ENCODE measurements at regions not wholly inside any gene's neighbourhood (a gene's known extent, or its start where the extent isn't known, plus 50 kb on each side); places are given as distances from the start of the nearest gene placed in this dataset.
"Not testable (repeated sequence)": the region's sequence is repeated elsewhere in the genome, so short reads cannot be mapped to it uniquely, and the experiment has no call there.

- no peak for DNase-seq
Observed at GRCh38 chr2:215644233-215644897, 208.5 kb upstream of the FN1 start.

DNA sequence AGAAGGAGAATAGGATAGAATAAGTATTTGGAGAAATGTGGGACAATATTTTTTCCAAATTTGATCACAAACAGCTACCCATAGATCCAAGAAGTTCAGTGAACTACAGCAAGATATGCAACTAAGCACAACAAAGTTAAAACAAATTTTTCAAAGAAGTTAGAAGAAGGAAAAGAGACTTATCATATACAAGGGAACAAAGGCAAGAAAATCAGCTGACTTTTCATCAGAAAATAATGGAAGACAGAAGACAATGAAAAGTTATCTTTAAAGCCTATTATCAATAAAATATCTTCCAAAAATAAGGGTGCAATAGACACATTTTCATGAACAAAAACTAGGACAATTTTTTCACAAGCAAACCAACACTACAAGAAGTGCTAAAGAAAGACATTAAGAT is 202.8 kb upstream of the FN1 start:
- DNase-seq: no peak

- DNase-seq: no peak
Observed at GRCh38 chr2:215637651-215638050, 201.8 kb upstream of the FN1 start.

DNA sequence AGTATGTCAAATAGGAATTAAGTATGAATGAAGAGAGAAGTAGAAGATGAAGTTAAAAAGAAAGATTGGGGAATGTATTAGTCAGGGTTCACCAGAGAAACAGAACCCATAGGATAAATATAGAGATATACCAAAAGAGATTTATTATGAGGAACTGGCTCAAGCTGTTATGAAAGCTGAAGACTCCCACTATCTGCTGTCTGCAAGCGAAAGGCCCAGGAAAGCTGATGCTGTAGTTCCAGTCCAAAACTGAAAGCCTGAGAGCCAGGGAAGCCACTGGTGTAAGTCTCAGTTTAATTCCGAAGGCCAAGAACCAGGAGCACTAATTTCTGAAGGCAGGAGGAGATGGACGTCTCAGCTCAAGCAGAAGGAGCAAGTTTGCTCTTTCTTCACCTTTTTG is 200.9 kb upstream of the FN1 start:
- no peak for DNase-seq

DNA sequence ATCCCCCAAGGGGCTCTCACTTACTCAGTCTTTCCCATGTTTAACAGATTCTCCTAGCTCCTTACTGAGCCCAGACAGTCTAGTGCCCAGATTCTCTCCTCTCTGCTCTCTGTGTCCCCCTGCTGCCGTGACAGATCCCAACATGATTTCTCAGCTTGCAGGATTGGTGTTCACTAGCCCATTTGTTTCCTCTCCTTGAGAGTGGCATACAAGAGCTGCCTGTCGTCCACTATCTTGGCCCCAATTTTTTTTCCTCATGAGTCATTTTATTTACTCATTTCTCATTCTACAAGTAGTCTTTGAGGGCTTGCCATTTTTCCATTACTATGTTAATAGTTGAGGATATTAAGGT is 199.9 kb upstream of the FN1 start:
- DNase-seq: no peak

- DNase-seq: no peak
Observed at GRCh38 chr2:215635071-215635787, 199.4 kb upstream of the FN1 start.

GRCh38 chr2:215633360-215633759 is 197.5 kb upstream of the FN1 start:
- DNase-seq: no peak

DNA sequence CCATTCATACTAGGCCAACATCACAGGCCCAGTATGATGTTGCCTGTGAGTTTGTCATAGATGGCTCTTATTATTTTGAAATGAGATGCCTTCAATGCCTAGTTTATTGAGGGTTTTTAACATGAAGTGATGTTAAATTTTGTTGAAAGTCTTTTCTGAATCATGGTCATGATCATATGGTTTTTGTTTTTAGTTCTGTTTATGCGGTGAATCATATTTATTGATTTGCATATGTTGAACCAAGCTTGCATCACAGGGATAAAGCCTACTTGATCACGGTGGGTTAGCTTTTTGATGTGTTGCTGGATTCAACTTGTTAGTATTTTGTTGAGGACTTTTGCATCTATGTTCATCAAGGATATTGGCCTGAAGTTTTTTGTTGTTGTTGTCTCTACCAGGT is 195.8 kb upstream of the FN1 start:
- DNase-seq: no peak

DNA sequence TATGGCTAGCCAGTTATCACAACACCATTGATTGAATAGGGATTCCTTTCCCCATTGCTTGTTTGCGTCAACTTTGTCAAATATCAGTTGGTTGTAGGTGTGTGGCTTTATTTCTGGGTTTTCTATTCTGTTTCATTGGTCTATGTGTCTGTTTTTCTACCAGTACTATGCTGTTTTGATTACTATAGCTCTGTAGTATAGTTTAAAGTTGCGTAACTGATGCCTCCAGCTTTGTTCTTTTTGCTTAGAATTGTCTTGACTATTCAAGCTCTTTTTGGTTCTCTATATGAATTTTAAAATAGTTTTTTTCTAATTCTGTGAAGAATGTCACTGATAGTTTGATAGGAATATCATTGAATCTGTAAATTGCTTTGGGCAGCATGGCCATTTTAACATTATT is 194.9 kb upstream of the FN1 start:
- DNase-seq: not testable (repeated sequence)

- no peak for DNase-seq
Observed at GRCh38 chr2:215627771-215628170, 191.9 kb upstream of the FN1 start.

DNA sequence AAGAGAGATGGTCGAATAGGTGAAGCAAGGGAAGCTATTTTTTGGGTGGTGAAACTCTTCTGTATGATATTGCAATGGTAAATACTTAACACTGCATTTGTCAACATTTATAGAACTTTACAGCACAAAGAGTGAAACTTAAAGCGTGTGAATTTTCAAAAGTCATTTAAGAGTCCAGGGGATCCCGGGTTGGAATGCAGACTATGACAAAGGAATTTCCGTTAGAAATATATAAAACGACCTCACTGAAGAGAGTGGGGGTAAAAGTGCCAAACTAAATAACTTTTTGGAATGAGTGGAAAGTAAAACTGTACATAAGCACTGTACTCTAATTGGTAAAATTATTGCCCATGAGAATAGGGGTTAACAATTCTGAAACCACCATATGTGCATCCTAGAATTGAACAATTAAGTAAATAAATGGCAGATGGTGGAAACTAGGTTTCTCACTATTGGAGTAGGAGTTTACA is 191.0 kb upstream of the FN1 start:
- peak in 1 of 2 experiments; percentile 62 for DNase-seq

DNA sequence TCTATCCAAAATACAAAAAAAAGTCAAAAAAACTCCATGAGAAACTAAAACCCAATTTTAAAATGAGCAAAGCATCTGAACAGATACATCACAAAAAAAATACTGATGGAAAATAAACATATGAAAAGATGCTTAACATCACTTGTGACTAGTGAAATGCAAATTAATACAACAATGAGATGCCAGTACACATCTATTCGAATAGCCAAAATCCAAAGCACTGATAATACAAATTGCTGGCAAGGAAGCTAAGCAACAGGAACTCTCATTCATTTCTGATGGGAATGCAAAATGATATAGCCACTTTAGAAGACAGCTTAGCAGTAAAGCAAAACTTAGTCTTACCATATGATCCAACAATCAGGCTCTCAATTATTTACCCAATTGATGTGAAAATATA is 190.2 kb upstream of the FN1 start:
- no peak for DNase-seq

GRCh38 chr2:215625207-215625606 is 189.3 kb upstream of the FN1 start:
- DNase-seq: no peak

DNA sequence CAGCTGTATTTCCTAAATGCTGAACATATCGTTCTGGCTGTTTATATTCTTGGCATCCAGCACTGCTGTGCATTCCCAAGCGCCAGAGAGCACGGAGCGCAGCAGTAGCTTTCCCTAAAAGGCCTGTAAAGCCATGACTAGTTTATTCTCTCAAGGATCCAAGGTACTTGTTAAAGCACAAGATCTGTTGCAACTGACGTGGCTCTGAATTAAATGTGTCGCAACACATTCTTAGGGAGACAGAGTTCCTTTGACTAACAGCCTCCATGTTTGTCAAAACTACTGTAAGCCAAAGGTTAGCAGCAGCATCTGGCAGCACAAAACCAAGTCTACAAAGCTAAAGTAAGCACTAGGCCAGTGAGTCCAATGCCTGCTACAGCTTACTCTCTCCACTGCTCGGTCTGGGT is 188.6 kb upstream of the FN1 start:
- DNase-seq: peak in 1 of 2 experiments; percentile 14

DNA sequence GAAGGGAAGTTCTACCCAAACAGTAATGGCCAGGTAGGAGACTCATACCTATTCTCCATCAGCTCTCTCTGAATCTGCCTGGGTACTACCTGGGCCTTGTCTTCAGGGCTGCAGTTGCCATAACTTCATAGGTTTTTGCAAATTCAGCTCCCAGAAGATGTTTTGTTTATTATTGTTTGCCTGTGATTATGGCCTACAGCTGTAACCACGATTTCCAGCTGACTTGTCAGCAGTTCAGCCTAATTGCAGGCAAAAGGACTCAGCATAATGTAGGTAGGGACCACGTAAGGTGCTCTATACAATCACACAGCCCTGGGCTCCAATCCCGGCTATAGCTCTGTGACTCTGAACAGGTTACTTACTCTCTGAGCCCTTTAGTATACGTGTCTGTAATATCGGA is 187.0 kb upstream of the FN1 start:
- DNase-seq: no peak

GRCh38 chr2:215621381-215621780 is 185.5 kb upstream of the FN1 start:
- DNase-seq: no peak

DNA sequence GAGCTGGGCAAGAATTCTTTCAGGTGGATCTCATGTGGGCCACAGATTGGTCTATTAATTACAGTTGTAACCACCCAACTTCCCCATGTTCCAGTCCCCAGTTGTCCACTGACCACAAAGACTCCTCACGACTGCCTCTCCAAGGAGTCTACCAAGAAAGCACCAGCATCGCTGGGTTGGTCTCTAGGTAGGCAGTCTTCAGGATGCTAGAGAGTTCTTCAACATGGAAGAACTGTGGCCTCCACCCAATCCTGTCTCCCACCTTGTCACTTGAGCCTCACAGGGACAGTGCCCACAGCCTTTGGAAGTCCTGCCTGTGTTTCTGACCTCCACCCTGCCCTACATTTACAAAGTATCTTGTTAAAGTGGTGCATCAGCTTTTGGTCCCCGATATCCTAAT is 184.7 kb upstream of the FN1 start:
- no peak for DNase-seq

DNA sequence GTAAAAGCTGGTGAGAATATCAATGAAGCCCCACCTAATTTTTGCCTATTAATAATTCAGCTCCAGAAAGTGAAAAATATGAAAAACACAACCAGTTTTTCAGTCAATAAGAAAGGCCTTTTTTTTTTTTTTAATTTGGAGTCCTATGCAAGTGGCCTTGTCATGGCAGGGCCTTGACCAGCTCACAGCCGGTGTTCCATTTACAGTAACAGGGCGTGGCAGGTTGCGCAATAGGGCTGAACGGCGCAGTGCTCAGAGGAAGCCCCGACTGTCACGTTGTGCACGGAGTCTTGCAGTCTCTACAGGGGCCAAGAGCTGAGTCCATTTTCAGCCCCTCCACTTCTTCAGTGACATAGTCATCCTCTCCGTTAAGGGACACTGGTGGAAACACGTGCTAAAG is 184.1 kb upstream of the FN1 start:
- DNase-seq: no peak

DNA sequence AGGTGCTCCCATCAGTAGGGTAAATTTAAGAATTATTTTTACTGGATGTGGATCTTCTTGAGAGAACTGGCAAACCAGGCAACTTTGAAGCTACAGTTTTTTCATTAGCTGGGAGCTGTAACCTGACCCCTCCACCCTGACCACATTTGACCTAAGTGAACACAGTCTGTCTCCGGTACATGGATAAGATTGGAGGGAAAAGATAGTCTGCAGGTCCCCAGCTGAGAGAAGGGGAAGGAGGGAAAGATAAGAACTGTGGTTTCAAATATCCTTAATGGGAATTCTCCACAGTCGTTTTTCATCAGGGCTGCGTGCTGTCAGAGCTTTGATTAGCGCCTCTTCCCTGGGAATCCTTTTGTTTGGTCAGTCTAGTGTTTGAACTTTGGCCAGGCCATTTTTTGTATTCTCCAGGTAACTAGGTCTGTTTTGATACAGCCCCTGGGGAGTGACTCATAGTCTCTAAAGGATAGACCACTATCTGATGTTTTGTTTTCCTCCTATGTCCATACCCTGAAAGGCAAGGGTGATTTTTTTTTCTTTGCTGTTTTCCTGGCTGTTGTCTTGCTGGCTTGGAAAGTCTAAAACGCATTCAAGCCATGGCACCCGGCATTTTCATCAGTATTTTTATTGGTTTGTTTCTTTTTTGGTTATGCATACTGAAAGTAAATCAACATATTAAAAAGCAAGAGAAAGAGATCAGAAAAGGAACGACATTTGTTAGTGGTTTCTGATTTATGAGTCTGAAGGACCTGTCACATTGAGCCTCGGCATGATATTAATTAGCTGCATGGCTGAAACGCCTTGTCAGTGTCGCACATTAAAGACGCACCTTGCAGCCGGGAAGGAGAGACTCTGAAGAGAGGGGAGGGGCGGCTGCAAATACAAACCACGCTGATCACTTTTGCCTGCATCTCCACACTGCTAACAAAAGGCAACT is 183.4 kb upstream of the FN1 start:
- DNase-seq: no peak

DNA sequence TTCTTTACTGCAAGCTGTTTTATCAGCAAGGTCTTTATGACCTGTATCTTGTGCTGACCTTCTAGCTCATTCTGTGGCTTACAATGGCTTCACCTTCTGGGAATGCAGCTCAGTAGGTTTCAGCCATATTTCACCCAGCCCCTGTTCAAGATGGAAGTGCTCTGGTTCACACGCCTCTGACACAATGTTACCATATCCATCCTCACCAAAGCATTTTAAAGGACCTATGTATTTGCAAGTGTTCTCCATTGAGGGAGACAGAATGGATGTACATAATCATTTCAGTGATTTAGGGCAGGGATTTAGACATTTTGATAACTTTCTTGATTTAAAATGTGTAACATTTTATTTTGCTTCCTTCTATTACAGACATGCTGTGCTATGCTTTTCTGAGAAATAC is 182.3 kb upstream of the FN1 start:
- no peak for DNase-seq

GRCh38 chr2:215617060-215617824 is 181.4 kb upstream of the FN1 start:
- no peak for DNase-seq

DNA sequence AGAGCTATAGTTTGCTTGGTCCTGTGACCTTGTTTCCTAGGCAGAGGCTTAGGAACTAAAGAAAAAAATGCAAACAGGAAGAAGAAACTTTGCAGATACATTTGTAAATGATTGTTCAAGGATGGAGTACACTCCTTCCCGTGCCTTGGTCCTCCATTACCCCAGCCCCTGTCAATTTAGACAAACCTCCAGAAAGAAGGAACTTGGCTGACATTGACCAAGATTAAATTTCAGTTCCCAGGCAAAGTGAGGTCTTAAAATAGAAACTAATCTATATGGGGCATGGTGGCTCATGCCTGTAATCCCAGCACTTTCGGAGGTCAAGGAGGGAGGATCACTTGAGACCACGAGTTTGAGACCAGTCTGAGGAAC is 179.9 kb upstream of the FN1 start:
- DNase-seq: no peak

Measured in NCI-H446 (cell line).